ENCODE measurements at regions not wholly inside any gene's neighbourhood (a gene's known extent, or its start where the extent isn't known, plus 50 kb on each side); places are given as distances from the start of the nearest gene placed in this dataset.

- in situ Hi-C loops (cut with MboI; ENCODE audit: low sequenced_read_pairs) (no loop called here), dilution Hi-C loops (cut with HindIII; ENCODE audit: low sequenced_read_pairs, unreplicated experiment) (no loop called here), intact Hi-C loops (cut with micrococcal nuclease) (no loop called here)
- H4K20me1 ChIP-seq (ENCODE audit: insufficient read depth, low read length): no peaks in the 10 kb centered on the region
- H2AK9ac ChIP-seq (replicated peaks; ENCODE audit: low read depth, low read length, poor library complexity): no peak overlapping the region
- no peak overlapping the region for H2BK20ac ChIP-seq (ENCODE audit: low read depth, low read length)
- H2BK120ac ChIP-seq (ENCODE audit: low read depth, low read length): no peak overlapping the region
- DNase-seq: no peak
- ChIA-PET POLR2A (ENCODE audit: unreplicated experiment) (no interaction called here), CTCF (no interaction called here)
- H3K27ac ChIP-seq (ENCODE audit: insufficient read depth, low read length): no peak overlapping the region
- H3K56ac ChIP-seq (ENCODE audit: extremely low read depth, insufficient read depth, low read length): no peak overlapping the region
- H2BK15ac ChIP-seq (ENCODE audit: low read depth, low read length): no peak overlapping the region
- no peak for ATAC-seq (ENCODE audit: low read depth)
- H3K9me3 ChIP-seq (ENCODE audit: control insufficient read depth, insufficient read depth, low read length): no peaks in the 10 kb centered on the region
- H2BK5ac ChIP-seq (ENCODE audit: low read depth, low read length, poor library complexity, severe bottlenecking): no peak overlapping the region
- peaks cover 16% of the 10 kb centered on the region for H3K4me1 ChIP-seq (ENCODE audit: control insufficient read depth, insufficient read depth, low read length)
- H3K9me1 ChIP-seq (ENCODE audit: insufficient read depth, low read length): peaks cover 8% of the 10 kb centered on the region
- no peaks in the 10 kb centered on the region for H3K79me1 ChIP-seq (ENCODE audit: low read depth in 1 of 2, low read length in 2 of 2)
- BruUV-seq (replicated peaks): no TSS peak
- TF ChIP-seq SMC3 (IDR thresholded peaks at IDR 0.05; ENCODE audit: low read depth, low read length) (no peak), ELK1 (IDR thresholded peaks at IDR 0.05; ENCODE audit: borderline replicate concordance, low read depth, low read length) (no peak), MXI1 (IDR thresholded peaks at IDR 0.05; ENCODE audit: borderline replicate concordance, low read depth, low read length) (no peak), RCOR1 (IDR thresholded peaks at IDR 0.05; ENCODE audit: insufficient replicate concordance, low read length) (no peak), USF2 (IDR thresholded peaks at IDR 0.05; ENCODE audit: low read depth, low read length) (no peak), FOS (IDR thresholded peaks at IDR 0.05; ENCODE audit: low read depth, low read length) (no peak), MAFK (IDR thresholded peaks at IDR 0.05; ENCODE audit: low read depth, low read length) (no peak), RFX5 (IDR thresholded peaks at IDR 0.05; ENCODE audit: low read depth, low read length) (no peak), MAZ (IDR thresholded peaks at IDR 0.05; ENCODE audit: borderline replicate concordance, low read depth, low read length) (no peak)
- no peak overlapping the region for H3K23ac ChIP-seq (ENCODE audit: low read depth, low read length)
- no peak overlapping the region for H3K18ac ChIP-seq (ENCODE audit: low read depth, low read length)
- no peak overlapping the region for H3K14ac ChIP-seq (replicated peaks; ENCODE audit: low read depth, low read length)
- H3K36me3 ChIP-seq (ENCODE audit: control insufficient read depth, insufficient read depth, low read length): no peaks in the 10 kb centered on the region
- H3K4ac ChIP-seq (ENCODE audit: low read depth, low read length): no peak overlapping the region
- H2AK5ac ChIP-seq (ENCODE audit: low read depth, low read length): no peak overlapping the region
- H3K9ac ChIP-seq (ENCODE audit: low read depth, low read length): no peak overlapping the region
- no CpG with 5 or more reads among the region's 3 CpGs for WGBS, 2 experiments (ENCODE audit: extremely low coverage in 2 of 2, insufficient read length in 1 of 2)
- H3K4me3 ChIP-seq (ENCODE audit: insufficient read depth, low read depth, low read length): no peak overlapping the region
- no peaks in the 10 kb centered on the region for H3K27me3 ChIP-seq (ENCODE audit: control insufficient read depth, insufficient read depth, low read length)
- H4K5ac ChIP-seq (ENCODE audit: low read depth, low read length): no peak overlapping the region
- H4K8ac ChIP-seq (ENCODE audit: low read depth in 2 of 2, low read length in 2 of 2): no peak overlapping the region
- H3K4me2 ChIP-seq (ENCODE audit: low read depth, low read length): no peak overlapping the region
- H4K91ac ChIP-seq (ENCODE audit: insufficient read depth, low read depth, low read length): no peak overlapping the region
- H2AFZ ChIP-seq (replicated peaks; ENCODE audit: low read length, poor library complexity): no peak overlapping the region
These were observed 262.7 kb upstream of the TCF21 start for GRCh38 chr6:133626096-133626666.

Data from IMR-90 (cell line).